HG02852 (cell line): ENCODE measurements at regions not wholly inside any gene's neighbourhood (a gene's known extent, or its start where the extent isn't known, plus 50 kb on each side); places are given as distances from the start of the nearest gene placed in this dataset.

Experiments
- ATAC-seq: cut with Tn5 transposase; IDR thresholded peaks from one replicate; pipeline ENCODE4 v1.9.1; 2021; ENCODE audit warnings: mild to moderate bottlenecking, moderate library complexity; ENCODE audit not compliant: unreplicated experiment

DNA sequence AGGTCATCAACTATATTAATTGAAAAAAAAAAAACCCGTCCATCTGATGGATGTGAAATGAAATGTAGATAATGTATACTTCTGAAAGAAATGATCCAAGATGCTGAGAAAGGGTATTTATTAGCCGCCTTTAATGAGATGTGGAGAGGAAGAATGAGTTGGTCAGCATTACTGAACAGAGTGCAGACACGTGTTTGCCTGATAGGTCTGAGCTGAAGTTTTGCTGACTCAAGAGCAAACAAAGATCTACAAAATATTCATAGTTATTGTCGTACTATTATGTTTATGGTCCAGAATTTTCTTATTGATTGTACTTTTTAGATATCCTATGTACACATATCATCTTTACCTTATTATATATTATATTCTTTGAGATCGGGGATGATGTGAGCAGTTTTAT is 235.3 kb downstream of the RDH14 start:
- no peak for ATAC-seq

DNA sequence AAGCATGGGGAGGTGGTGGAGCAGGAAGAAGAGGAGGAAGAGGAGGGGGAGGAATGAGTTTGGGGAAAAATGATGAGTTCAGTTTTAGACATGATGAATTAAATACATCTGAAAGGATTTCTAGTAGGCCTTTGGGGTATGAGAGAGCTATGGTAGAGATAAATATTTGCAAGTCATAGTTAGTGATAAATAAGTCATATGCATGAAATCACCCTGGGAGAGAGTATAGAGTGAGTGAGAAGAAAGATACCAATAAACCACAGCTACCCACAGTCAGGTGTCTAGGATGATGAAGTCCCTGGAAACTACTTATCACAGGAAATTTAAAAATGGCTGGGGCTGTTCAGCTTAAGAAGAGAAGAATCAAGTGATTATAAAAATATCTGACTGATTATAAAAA is 240.5 kb downstream of the RDH14 start:
- ATAC-seq: no peak

DNA sequence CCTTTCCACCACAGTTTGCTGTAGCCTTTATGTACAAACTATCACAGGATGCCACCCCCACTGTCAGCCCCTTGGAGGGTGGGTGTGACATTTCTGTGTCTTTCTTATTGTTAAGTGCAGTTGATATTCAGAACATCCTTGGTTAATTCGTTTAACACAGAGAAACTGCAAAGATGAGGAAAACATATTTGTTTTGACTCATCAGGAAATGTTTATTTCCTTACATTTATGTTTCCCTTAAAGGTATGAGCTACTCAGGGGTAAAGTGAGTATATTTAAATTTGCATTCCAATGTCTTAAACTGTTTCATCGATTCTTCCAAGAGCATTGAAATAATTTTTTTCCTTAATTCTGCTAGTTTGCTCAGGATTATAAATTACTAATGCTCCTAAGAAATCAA is 243.4 kb downstream of the RDH14 start:
- ATAC-seq: no peak

DNA sequence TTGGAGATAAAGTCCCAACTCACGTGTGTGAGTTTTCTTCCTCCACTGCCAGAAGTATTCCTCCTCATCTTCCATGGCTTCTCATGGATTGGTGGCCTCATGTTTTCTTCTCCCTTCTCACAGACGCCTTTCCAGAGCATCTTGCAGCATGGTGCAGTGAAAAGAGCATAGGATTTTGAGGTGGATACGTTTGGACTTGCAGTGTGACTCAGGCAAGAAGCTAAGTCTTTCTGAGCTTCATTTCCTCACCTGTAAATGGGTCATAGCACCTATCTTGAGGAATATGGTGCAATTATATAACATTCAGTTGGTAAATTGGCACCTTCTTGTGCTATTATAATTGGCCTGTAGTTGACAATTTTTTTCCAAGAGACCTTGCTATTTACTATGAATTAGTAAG is 247.6 kb downstream of the RDH14 start:
- ATAC-seq: no peak

DNA sequence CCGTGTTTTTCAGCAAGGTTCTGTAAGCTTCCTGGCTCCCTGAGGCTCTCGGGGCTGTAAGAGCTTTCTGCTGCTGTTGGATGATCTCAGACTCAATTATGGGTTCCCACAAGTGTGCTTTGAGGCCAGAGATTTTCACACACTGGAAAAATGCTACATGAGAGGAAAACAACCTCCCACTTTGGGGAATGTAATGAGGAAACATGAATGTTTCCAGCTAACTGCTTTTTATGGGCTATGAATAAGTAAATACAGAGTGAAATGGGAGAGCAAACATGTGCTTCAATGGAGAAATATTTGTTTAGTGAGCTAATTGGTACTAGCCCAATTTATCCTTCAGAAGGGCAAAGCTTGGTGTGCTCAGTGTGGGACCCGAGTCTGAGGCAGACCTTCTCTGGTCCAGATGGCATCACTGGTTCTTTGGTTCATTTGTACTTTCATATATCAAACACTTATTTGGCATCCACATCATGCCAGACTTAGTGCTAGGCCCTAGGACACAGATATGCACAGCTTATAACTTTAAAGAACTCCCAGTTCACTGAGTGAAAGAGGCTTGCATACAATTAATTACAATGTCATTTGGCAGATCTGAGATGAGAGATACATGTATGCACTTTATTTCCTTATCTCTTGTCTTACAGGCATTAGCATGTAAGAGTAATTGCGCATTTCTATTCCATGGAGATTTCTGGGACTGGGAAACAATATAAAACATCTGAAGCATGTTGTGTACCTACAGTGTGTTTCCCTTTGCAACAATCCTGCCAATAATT is 248.8 kb downstream of the RDH14 start:
- no peak for ATAC-seq

DNA sequence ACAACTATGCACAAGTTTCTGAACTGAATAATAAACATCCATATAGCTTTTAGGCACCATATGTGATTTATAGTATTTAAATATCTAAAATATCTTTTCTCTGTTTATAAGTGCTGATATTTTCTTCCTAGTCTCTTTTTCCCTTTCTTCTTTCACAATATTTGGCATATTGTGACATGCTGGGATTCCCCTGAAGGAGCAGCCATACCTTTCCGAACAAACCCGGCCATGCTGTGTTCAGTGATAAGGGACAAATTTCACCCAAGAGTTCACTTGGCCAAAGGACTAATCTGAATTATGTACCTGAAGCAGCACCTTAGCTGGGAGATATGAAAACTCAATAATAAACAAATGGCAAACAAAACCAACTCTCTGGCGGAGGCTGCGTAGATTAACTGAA is 250.8 kb downstream of the RDH14 start:
- ATAC-seq: no peak

DNA sequence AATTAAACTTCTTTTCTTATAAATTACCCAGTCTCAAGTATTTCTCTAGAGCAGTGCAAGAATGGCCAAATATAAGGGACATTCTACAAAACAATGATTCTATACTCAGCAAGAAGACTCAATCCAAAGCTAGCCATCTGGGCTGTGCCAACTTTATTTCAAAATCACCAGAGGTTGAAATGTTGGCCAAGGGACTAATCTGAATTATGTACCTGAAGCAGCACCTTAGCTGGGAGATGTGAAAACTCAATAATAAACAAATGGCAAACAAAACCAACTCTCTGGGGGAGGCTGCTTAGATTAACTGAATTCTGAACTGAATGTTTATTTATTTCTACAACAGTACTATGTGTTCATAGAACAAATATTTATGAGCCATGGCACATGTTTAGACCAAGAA is 251.3 kb downstream of the RDH14 start:
- ATAC-seq: no peak

DNA sequence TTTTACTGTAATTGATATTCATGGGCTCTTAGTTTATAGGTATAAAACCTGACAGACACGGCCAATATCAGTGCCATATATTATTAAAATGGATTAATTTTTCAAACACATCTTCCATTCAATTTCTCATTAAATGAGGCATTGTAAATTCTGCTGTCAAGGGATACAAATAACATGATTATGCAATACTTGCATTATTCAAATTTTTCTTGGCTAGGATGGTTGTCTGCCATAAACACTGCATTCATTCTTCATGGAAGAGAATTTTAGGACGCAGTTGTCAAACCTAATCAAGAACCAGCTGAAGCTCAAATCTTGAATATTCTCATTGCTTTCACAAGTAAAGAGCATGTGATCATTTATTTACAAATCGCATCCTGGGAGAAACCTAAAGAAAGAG is 255.6 kb downstream of the RDH14 start:
- ATAC-seq: no peak

DNA sequence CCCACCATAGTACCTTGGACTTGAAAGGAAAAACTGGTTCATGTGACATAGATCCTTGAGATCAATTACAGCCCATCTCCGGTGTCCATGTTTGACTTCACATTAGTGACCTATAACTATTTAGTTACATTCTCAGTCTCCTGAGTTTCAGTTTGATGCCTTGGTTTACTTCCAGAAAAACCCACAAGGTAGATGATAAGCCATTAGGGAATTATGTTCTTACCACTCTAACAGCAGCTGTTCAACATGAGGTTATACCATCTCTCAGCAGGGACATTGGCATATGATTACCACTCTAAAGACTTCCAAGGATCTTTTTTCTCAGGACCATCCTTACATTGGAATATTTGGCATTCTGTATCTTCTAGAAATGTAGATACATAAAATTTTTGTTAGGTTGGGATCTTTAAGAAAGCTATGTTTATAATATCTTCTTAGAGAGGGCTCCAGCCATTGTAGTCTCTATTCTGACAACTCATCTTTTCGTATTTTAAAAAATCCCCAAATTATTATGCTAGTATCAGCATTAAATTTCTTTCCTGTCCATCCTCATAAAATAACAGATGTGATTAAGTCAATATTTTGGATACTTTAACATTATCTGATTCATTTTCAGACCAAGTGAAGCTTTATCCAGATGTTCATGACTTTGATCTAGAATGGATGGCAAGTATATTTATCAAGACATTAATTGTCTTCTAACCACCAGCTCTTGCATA is 258.9 kb downstream of the RDH14 start:
- ATAC-seq: no peak

DNA sequence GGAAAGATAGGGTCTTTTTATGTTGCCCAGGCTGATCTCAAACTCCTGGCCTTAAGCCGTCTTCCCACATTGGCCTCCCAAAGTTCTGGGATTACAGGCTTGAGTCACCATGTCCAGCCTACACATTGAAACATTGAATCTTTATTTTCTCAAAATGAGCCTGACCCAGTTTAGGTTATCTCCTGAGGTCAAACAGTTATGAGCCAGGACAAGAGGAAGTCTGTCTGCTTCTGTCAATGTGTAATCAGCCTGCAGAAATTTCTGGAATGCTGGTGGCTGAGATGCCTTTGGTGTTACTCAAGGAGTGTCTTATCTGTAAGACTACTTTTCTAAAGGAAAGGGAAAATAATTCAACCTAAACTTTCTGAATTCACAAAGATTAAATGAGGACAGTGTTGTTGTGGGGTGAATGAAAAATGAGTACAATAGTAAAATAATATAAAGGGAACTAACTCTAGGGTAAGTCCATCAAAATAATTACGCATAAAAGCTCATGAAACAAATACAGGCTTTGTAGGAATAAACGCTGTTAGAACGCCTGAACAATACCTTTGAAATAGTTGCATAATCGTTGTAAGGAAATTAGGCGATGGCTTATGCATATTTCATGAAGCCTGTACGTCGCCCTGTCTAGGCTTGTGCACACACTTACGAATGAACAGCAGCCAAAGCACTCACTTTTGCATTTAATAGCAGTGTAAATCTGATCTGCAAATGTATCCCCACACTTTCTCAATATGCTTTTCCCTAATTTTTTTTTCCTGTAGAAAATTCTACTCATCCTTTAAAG is 260.8 kb downstream of the RDH14 start:
- no peak for ATAC-seq

DNA sequence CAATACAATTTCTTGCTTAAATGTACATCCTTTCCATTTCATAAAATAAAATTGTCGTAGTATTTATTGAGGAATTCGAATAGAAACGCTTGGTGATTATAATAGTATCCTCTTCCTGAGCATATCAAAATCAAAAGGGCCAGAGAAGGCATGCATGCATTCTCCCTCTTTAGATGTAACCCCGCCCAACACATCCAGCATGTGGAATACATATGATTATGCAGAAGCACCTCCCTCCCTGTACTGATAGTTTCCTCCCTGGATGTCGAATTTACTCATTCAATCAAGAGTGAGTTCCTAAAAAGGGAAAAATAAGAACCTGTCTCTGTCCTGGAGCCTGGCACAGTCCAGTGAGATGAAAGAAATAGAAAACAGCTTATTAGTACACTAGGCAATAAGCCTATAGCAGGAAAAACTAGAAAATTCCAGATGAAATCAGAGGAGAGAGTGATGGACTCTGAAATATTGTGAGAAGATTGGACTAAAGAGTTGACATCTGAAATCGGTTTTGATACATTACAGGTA is 262.9 kb downstream of the RDH14 start:
- no peak for ATAC-seq

DNA sequence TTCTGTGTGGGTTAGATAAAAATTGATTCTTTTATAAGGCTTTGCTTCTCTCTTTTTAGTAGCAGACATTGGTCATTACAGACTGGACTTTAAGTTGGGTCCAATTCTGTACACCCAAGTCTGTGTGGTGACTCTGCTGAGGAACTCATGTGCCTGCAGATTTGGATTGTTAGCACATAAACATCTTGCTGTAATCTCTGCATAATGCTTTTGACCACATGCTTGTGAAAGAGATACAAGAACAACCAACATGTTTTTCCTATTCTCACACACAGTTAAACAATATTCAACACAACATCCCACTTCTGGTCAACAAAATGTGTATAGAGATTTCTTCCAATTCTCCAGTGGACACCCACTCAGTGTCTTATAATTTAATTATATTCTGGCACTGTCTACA is 270.1 kb downstream of the RDH14 start:
- no peak for ATAC-seq

DNA sequence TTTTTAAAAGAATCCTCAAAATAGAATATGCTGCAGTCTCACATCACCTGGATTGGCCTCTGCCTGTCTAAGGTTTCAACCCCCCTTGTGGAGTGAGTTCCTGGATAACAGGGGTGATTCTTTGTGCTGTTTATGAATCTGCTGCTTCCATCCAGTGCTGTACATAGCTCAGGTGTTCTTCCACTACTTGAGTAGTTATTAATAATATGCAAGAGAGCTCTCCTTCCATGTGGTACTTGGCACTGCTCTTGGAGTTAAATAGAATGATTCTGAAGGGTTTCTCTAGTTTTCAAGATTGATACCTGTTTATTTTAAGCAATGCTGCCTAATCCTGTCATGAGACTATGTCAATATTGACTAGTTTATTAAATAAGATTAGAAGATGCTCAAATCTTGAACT is 273.6 kb downstream of the RDH14 start:
- ATAC-seq: no peak

DNA sequence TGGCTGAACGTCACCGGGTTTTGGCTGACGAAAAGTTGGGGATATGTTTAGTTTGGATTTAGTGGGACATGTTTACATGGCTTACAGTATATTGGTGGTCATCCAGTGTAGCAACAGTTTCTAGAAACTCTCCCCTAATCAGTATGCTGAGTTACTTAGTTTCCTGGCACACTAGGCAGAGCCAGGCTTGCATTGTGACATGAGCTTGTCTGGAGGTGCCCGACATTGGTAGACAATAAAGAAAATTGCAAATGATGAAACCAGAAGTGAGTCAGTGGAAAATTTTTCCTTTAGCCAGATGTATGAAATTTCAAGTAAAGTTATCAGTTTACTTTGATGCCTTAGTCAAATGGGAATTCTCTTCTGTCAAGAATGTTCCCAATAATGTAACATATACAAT is 276.1 kb downstream of the RDH14 start:
- ATAC-seq: no peak

DNA sequence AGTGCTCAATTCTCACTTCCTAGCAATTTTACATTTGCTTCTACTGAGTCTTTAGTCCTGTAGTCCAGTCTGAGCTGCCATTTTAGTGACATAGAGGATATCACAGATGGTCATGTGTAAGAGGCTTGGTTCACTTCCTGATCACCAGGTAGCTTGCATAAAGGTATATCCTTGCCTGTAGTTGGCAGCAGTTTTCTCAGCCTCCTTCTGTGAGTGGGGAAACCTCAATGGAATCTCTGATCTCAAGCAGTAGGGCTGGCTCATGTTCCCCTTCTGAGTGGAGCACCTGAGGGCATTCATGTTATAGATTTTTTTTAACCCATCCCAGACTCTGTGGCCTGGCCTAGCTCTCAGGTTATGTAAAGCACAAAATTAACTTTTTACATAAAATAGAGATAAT is 278.4 kb downstream of the RDH14 start:
- ATAC-seq: no peak

DNA sequence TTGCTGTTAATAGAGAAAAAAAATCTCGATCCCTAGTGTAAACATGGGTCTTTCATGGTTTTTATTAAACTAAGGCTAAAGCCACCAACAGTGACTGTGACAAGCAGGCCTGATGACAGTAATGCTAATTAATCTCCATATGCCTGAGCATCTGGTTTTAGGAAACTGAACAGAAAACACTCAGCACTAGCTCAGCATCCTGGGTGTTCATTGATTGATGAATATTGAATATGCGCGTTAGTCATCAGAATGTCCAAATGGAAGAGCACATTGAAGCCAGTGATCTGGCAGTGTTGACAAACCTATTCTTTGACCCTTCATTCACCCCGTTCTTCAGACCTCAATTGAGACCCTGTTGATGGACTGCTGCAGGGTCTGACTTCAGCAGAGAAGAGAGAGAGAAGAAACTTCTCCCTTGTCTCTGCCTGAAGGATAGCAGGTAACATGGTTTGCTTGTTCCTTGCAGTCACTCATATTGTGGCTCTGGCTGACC is 283.8 kb downstream of the RDH14 start:
- ATAC-seq: no peak

DNA sequence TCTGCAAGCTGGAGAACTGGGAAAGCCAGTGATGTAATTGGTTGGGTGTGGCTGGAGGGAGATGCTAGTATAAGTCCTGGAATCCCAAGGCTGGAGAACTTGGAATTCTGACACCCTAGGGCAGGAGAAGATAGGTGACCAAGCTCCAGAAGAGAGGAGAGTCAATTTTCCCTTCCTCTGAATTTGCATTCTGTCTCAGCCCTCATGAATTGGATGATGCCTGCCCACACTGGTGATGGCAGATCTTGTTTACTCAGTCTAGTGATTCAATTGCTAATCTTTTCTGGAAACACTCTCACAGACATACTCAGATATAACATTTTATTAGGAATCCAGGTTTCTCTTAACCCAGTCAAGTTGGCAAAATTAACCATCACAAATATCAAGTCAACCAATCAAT is 287.2 kb downstream of the RDH14 start:
- ATAC-seq: no peak

DNA sequence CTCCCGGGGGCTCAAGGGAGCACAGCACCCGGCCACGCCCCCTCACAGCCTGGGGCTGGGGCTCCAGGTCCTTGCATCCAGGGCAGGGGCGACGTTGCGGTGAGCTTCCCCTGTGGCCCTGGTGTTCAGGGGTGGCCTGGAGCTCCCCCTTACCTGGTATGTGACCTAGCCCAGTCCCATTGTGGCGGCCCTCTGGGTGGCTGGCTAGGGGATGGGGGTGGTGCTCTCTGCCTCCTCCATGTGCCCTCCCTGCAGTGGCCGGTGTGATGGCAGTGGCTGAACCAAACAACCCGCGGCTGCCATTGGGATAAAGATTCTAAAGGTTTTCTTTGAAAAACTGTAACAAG is 288.3 kb downstream of the RDH14 start:
- no peak for ATAC-seq

DNA sequence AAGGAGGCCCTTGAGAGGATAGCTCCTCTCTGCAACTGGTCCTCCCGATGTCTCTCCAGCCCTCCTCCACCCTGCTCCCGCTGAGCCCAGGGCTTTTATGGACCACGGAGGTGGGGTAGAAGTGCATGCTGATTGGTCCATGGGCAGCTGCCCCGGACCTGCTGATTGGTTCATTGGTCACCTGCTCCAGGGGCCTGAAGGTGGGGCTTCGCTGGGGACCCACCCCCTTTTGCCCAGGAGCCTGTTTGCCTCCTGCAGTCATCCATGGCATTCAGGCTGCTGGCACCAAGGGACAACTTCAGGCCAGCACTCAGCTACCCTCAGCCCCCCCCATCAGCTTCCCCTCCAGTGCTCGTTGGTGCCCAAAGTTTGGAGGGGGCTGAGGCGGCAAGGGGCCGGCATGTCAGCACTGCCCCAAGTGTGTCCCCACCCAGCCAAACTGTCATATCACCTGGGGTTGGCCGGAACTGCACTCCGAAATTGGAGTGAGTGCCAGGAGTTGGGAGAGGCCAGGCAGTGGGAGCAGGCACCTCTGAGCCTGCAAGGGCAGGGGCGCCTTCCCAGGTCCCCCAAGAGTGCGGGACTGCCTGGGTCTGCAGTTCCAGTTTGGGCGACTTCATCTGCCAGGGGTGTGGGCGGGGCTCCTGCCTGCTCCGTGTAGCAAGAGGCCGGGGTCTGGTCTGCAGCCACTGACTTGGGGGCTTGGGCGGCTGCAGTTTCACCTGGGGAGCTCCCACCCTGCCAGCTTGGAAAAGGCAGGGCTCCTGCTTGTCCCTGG is 288.9 kb downstream of the RDH14 start:
- ATAC-seq: no peak

DNA sequence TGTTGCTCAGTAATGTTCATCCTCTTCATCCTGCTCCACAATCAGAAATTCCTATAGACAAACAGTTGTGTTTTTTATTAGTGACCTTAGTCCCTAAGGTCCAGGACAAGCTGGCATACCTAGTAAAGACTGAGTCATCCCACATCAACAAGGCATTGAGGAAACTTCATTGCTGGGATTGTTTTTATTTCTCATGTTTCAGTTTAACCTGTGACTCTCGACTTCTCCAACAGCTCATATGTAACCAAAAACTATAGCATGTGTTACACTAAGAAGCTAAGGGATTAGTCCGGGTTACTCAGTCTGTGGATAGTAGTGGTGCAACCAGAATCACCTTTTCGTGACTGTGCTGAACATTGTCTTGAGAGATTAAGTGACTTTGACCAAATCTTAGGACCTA is 292.1 kb downstream of the RDH14 start:
- no peak for ATAC-seq

DNA sequence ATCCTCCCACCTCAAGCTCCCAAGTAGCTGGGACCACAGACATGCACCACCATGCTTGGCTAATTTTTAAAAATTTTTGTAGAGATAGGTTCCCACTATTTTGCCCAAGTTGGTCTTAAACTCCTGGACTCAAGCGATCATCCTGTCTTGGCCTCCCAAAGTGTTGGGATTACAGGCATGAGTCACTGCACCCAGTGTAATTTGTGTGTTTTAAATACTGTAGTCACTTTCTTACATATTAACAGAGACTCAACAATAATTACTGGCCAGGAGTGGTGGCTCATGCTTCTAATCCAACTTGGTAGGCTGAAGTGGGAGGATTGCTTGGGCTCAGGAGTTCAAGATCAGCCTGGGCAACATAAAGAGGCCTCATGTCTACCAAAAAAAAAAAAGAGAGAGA is 293.0 kb downstream of the RDH14 start:
- no peak for ATAC-seq
